ENCODE measurements at regions not wholly inside any gene's neighbourhood (a gene's known extent, or its start where the extent isn't known, plus 50 kb on each side); places are given as distances from the start of the nearest gene placed in this dataset.

DNA sequence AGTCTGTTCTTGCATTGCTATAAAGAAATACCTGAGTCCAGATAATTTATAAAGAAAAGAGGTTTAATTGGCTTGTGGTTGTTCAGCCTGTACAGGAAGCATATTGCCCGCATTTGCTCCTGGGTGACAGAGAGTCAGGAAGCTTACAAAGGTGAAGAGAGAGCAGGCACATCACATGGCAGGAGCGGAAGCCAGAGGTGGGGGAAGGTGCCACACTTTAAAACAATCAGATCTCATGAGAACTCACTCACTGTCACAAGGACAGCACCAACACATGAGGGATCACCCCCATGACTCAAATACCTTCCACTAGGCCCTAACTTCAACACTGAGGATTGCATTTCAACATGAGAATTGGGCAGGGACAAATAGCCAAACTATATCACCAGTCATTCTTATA, 124.8 kb upstream of the COL5A2 start:
- ChIA-PET CTCF (no interaction called here), POLR2A (no interaction called here)
- Histone ChIP-seq H3K27me3 (ENCODE audit: control insufficient read depth, insufficient read depth, low read length) (no peaks in the 10 kb centered on the region), H3K4me3 (ENCODE audit: low read depth in 2 of 2, low read length in 2 of 2) (no peak overlapping the region), H3K4me1 (ENCODE audit: control insufficient read depth, insufficient read depth, low read length) (no peaks in the 10 kb centered on the region), H3K36me3 (ENCODE audit: control insufficient read depth, insufficient read depth, low read length) (no peaks in the 10 kb centered on the region), H3K9me3 (ENCODE audit: control insufficient read depth, insufficient read depth, low read depth, low read length) (no peaks in the 10 kb centered on the region), H3K27ac (ENCODE audit: low read length) (no peak overlapping the region)
- ATAC-seq (no peak), DNase-seq (ENCODE audit: low read depth, low spot score) (no peak)
- in situ Hi-C loops (cut with HindIII; ENCODE audit: low pct_unique_long_range_greater_than_20kb, low sequenced_read_pairs) (no loop called here), intact Hi-C loops (cut with micrococcal nuclease; ENCODE audit: unreplicated experiment) (loop anchor here (5.0 kb wide), 1 partner anchor 322 kb away; no protein-coding TSS in a partner anchor)
- BruUV-seq (replicated peaks) = no TSS peak
- TF ChIP-seq REST (IDR thresholded peaks at IDR 0.05; ENCODE audit: insufficient read depth in 1 of 2, low read depth in 2 of 2, low read length in 1 of 2) (no peak), POLR2AphosphoS5 (IDR thresholded peaks at IDR 0.05; ENCODE audit: low read depth, low read length) (no peak), SIN3A (IDR thresholded peaks at IDR 0.05; ENCODE audit: borderline replicate concordance, insufficient read depth, low read depth, low read length) (no peak), TCF7L2 (IDR thresholded peaks at IDR 0.05; ENCODE audit: low read depth, low read length) (no peak)
- TF ChIP-seq, protein P1, sequence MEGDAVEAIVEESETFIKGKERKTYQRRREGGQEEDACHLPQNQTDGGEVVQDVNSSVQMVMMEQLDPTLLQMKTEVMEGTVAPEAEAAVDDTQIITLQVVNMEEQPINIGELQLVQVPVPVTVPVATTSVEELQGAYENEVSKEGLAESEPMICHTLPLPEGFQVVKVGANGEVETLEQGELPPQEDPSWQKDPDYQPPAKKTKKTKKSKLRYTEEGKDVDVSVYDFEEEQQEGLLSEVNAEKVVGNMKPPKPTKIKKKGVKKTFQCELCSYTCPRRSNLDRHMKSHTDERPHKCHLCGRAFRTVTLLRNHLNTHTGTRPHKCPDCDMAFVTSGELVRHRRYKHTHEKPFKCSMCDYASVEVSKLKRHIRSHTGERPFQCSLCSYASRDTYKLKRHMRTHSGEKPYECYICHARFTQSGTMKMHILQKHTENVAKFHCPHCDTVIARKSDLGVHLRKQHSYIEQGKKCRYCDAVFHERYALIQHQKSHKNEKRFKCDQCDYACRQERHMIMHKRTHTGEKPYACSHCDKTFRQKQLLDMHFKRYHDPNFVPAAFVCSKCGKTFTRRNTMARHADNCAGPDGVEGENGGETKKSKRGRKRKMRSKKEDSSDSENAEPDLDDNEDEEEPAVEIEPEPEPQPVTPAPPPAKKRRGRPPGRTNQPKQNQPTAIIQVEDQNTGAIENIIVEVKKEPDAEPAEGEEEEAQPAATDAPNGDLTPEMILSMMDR (IDR thresholded peaks at IDR 0.05) = no peak

DNA sequence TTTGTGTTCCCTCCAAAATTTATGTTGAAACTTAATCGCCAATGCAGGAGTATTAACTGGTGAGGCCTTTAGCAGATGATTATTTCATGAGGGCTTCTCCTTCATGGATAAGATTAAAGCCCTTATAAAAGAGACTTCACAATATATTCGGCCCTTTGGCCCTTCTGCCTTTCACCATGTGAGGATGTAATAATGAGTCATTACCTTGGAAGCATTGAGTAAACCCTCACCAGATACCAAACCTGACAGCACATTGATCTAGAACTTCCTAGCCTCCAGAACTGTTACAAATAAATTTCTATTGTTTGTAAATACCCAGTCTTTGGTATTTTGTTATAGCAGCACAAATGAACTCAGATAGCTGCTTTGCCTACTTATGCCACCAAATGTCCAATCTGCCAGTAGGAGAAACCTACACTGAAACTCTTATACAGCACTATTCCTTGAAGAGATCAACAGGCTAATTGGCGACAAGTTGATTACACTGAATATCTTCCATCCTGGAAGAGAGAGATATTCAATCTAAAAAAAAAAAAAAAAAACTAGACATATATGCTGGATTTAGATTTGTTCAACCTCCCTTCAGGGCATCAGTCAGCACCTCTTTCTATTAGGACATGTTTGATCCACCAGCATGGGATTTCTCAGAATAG, 125.9 kb upstream of the COL5A2 start:
- Histone ChIP-seq H3K36me3 (ENCODE audit: control insufficient read depth, insufficient read depth, low read length) (no peaks in the 10 kb centered on the region), H3K27ac (ENCODE audit: low read length) (no peak overlapping the region), H3K9me3 (ENCODE audit: control insufficient read depth, insufficient read depth, low read depth, low read length) (no peaks in the 10 kb centered on the region), H3K4me3 (ENCODE audit: low read depth in 2 of 2, low read length in 2 of 2) (no peak overlapping the region), H3K4me1 (ENCODE audit: control insufficient read depth, insufficient read depth, low read length) (no peaks in the 10 kb centered on the region), H3K27me3 (ENCODE audit: control insufficient read depth, insufficient read depth, low read length) (no peaks in the 10 kb centered on the region)
- TF ChIP-seq REST (IDR thresholded peaks at IDR 0.05; ENCODE audit: insufficient read depth in 1 of 2, low read depth in 2 of 2, low read length in 1 of 2) = no peak
- no peak for TF ChIP-seq TCF7L2 (IDR thresholded peaks at IDR 0.05; ENCODE audit: low read depth, low read length)
- TF ChIP-seq POLR2AphosphoS5 (IDR thresholded peaks at IDR 0.05; ENCODE audit: low read depth, low read length) = no peak
- TF ChIP-seq SIN3A (IDR thresholded peaks at IDR 0.05; ENCODE audit: borderline replicate concordance, insufficient read depth, low read depth, low read length) = no peak
- TF ChIP-seq, protein P1 (IDR thresholded peaks at IDR 0.05) = no peak
- POLR2A ChIA-PET = no interaction called here
- BruUV-seq (replicated peaks) = no TSS peak
- ATAC-seq = no peak
- no peak for DNase-seq (ENCODE audit: low read depth, low spot score)
- in situ Hi-C loops (cut with HindIII; ENCODE audit: low pct_unique_long_range_greater_than_20kb, low sequenced_read_pairs) = no loop called here
- CTCF ChIA-PET = no interaction called here
- intact Hi-C loops (cut with micrococcal nuclease; ENCODE audit: unreplicated experiment) = no loop called here

Data from Panc1 (cell line).